ENCODE measurements at regions not wholly inside any gene's neighbourhood (a gene's known extent, or its start where the extent isn't known, plus 50 kb on each side); places are given as distances from the start of the nearest gene placed in this dataset.

- no peak overlapping the region for H3K9ac ChIP-seq (replicated peaks in 1 of 4; ENCODE audit: extremely low read depth in 1 of 4, low read depth in 3 of 4, low read length in 3 of 4)
- FAIRE-seq, result no peak
Observed at GRCh38 chr10:107554333-107554732, 389.8 kb upstream of the SORCS1 start.

More at GRCh38 chr10:107554333-107554732, 389.8 kb upstream of the SORCS1 start:
- Histone ChIP-seq H2BK20ac (ENCODE audit: low read length) (no peak overlapping the region), H2BK12ac (ENCODE audit: low read depth, low read length) (no peak overlapping the region), H2AFZ (ENCODE audit: low read length) (no peak overlapping the region), H2AK5ac (ENCODE audit: low read depth, low read length) (no peak overlapping the region), H3K14ac (ENCODE audit: insufficient read length) (no peak overlapping the region), H3K79me2 (ENCODE audit: control insufficient read depth in 1 of 2, insufficient read depth in 2 of 2, low read length in 2 of 2) (no peaks in the 10 kb centered on the region), H4K5ac (ENCODE audit: insufficient read length, low read depth, low read length) (no peak overlapping the region), H3K4me3 (ENCODE audit: extremely low read depth in 1 of 4, insufficient read depth in 2 of 4, low read depth in 3 of 4, low read length in 4 of 4) (no peak overlapping the region), H3K27ac (ENCODE audit: low read depth, low read length) (no peak overlapping the region), H3K18ac (ENCODE audit: extremely low read depth, low read length) (no peak overlapping the region), H3K4me1 (replicated peaks in 1 of 4; ENCODE audit: control insufficient read depth in 3 of 4, insufficient read depth in 4 of 4, low read length in 3 of 4) (peaks cover 0 to under 1% (median 0%) of the 10 kb centered on the region in 4 experiments; a peak in 2 of 7 replicates), H3K9me3 (ENCODE audit: insufficient read depth in 2 of 2, low read depth in 1 of 2, low read length in 1 of 2) (no peaks in the 10 kb centered on the region; a peak in 1 of 4 replicates), H3K4ac (replicated peaks; ENCODE audit: insufficient read length, low read depth, low read length) (no peak overlapping the region), H3K4me2 (ENCODE audit: insufficient read depth in 1 of 2, low read depth in 2 of 2, low read length in 2 of 2) (no peak overlapping the region), H4K91ac (replicated peaks; ENCODE audit: insufficient read length, low read length) (no peak overlapping the region), H3K23me2 (ENCODE audit: low read depth, low read length) (no peaks in the 10 kb centered on the region), H2BK120ac (replicated peaks; ENCODE audit: low read depth, low read length) (no peak overlapping the region), H3K27me3 (replicated peaks in 1 of 4; ENCODE audit: control insufficient read depth in 3 of 4, extremely low read depth in 1 of 4, insufficient read depth in 3 of 4, low read length in 3 of 4) (no peaks in the 10 kb centered on the region), H3K36me3 (ENCODE audit: control insufficient read depth in 2 of 4, insufficient read depth in 4 of 4, low read length in 3 of 4) (no peaks in the 10 kb centered on the region), H3K23ac (ENCODE audit: insufficient read length) (no peak overlapping the region), H3K56ac (replicated peaks; ENCODE audit: insufficient read length, low read depth, low read length) (no peak overlapping the region), H4K8ac (ENCODE audit: extremely low read depth, insufficient read depth, low read length) (no peak overlapping the region), H2BK5ac (ENCODE audit: low read depth, low read length) (no peak overlapping the region), H4K20me1 (replicated peaks in 1 of 2; ENCODE audit: control insufficient read depth in 1 of 2, insufficient read depth in 2 of 2, low read length in 2 of 2) (no peaks in the 10 kb centered on the region), H3K79me1 (ENCODE audit: low read depth, low read length) (no peaks in the 10 kb centered on the region), H2BK15ac (ENCODE audit: low read length) (no peak overlapping the region)
- ChIA-PET POLR2A (ENCODE audit: partially characterized antibody) (no interaction called here), CTCF (ENCODE audit: partially characterized antibody) (interaction anchor here (0.6 kb wide), 1 partner anchor 54 kb away, joined by 3 read pairs; no protein-coding TSS in a partner anchor)
- 75% methylated on average over 1 of the region's 1 CpG; no CpG with 5 or more reads in 1 of the 2 experiments for WGBS, 2 experiments (ENCODE audit: extremely low coverage in 1 of 2, insufficient coverage in 1 of 2, insufficient read length in 1 of 2, insufficient replicate concordance in 2 of 2, low coverage in 1 of 2, low lambda C conversion rate in 2 of 2, missing lambda C conversion rate in 1 of 2)
- TF ChIP-seq EP300 (IDR thresholded peaks at IDR 0.05; ENCODE audit: borderline replicate concordance in 1 of 2, low read depth in 2 of 2, low read length in 2 of 2) (no peak), SP4 (IDR thresholded peaks at IDR 0.05; ENCODE audit: low read length) (no peak), TEAD4 (IDR thresholded peaks at IDR 0.05; ENCODE audit: low read depth, low read length) (no peak), CTCF (IDR thresholded peaks at IDR 0.05; ENCODE audit: control extremely low read depth in 1 of 3, insufficient read depth in 1 of 3, low read depth in 1 of 3, low read length in 3 of 3) (no peak), RXRA (IDR thresholded peaks at IDR 0.05; ENCODE audit: insufficient read depth, low read depth, low read length) (no peak), GTF2F1 (IDR thresholded peaks at IDR 0.05; ENCODE audit: borderline replicate concordance, low read depth, low read length) (no peak), POU5F1 (IDR thresholded peaks at IDR 0.05; ENCODE audit: low read depth, low read length) (no peak)
- no peak for DNase-seq (ENCODE audit: low read depth in 1 of 2, low spot score in 2 of 2)
